ENCODE measurements at regions not wholly inside any gene's neighbourhood (a gene's known extent, or its start where the extent isn't known, plus 50 kb on each side); places are given as distances from the start of the nearest gene placed in this dataset.

- H2BK15ac ChIP-seq (ENCODE audit: low read length), result no peak overlapping the region
- CTCF ChIA-PET (ENCODE audit: partially characterized antibody), result interaction anchor here (0.7 to 1.1 kb wide), 3 partner anchors 16 to 732 kb away, joined by 3 to 4 read pairs (median 3); no protein-coding TSS in a partner anchor
- 0 out of 8 replicates have a peak overlapping the region, but pooled peaks of 1 of the 4 experiments have one; percentile 18 for H3K4me3 ChIP-seq (ENCODE audit: extremely low read depth in 1 of 4, insufficient read depth in 2 of 4, low read depth in 3 of 4, low read length in 4 of 4)
- H3K79me1 ChIP-seq (ENCODE audit: low read depth, low read length), result no peaks in the 10 kb centered on the region
- no peak overlapping the region for H2BK5ac ChIP-seq (ENCODE audit: low read depth, low read length)
- H3K9me3 ChIP-seq (ENCODE audit: insufficient read depth in 2 of 2, low read depth in 1 of 2, low read length in 1 of 2), result no peaks in the 10 kb centered on the region
- H4K91ac ChIP-seq (replicated peaks; ENCODE audit: insufficient read length, low read length), result no peak overlapping the region
- no peak overlapping the region for H2BK120ac ChIP-seq (replicated peaks; ENCODE audit: low read depth, low read length)
- no peak overlapping the region for H4K8ac ChIP-seq (ENCODE audit: extremely low read depth, insufficient read depth, low read length)
- no peak overlapping the region for H2BK20ac ChIP-seq (ENCODE audit: low read length)
- H4K5ac ChIP-seq (ENCODE audit: insufficient read length, low read depth, low read length), result no peak overlapping the region
- H3K27ac ChIP-seq (ENCODE audit: low read depth, low read length), result no peak overlapping the region
- peak; percentile 48 for FAIRE-seq
- no peak overlapping the region for H3K4ac ChIP-seq (replicated peaks; ENCODE audit: insufficient read length, low read depth, low read length)
- no peak overlapping the region for H3K18ac ChIP-seq (ENCODE audit: extremely low read depth, low read length)
- no peaks in the 10 kb centered on the region for H3K23me2 ChIP-seq (ENCODE audit: low read depth, low read length)
- no peak overlapping the region for H3K9ac ChIP-seq (replicated peaks in 1 of 4; ENCODE audit: extremely low read depth in 1 of 4, low read depth in 3 of 4, low read length in 3 of 4)
- POLR2A ChIA-PET (ENCODE audit: partially characterized antibody), result no interaction called here
- no peak overlapping the region for H3K14ac ChIP-seq (ENCODE audit: insufficient read length)
- H4K20me1 ChIP-seq (replicated peaks in 1 of 2; ENCODE audit: control insufficient read depth in 1 of 2, insufficient read depth in 2 of 2, low read length in 2 of 2), result no peaks in the 10 kb centered on the region
- H3K4me2 ChIP-seq (ENCODE audit: insufficient read depth in 1 of 2, low read depth in 2 of 2, low read length in 2 of 2), result peak overlapping the region in 1 of 2 experiments; percentile 5; a peak in 1 of 4 replicates
- no peaks in the 10 kb centered on the region for H3K27me3 ChIP-seq (replicated peaks in 1 of 4; ENCODE audit: control insufficient read depth in 3 of 4, extremely low read depth in 1 of 4, insufficient read depth in 3 of 4, low read length in 3 of 4)
- peaks cover 0 to 12% (median 5%) of the 10 kb centered on the region in 4 experiments; a peak in 5 of 7 replicates for H3K4me1 ChIP-seq (replicated peaks in 1 of 4; ENCODE audit: control insufficient read depth in 3 of 4, insufficient read depth in 4 of 4, low read length in 3 of 4)
- H3K79me2 ChIP-seq (ENCODE audit: control insufficient read depth in 1 of 2, insufficient read depth in 2 of 2, low read length in 2 of 2), result no peaks in the 10 kb centered on the region
- no peak overlapping the region for H2AFZ ChIP-seq (ENCODE audit: low read length)
- H3K23ac ChIP-seq (ENCODE audit: insufficient read length), result no peak overlapping the region
- peak in 1 of 2 experiments; percentile 51 for DNase-seq (ENCODE audit: low read depth in 1 of 2, low spot score in 2 of 2)
- no peak overlapping the region for H2AK5ac ChIP-seq (ENCODE audit: low read depth, low read length)
- no peaks in the 10 kb centered on the region; a peak in 1 of 8 replicates for H3K36me3 ChIP-seq (ENCODE audit: control insufficient read depth in 2 of 4, insufficient read depth in 4 of 4, low read length in 3 of 4)
- H2BK12ac ChIP-seq (ENCODE audit: low read depth, low read length), result no peak overlapping the region
- 76% methylated on average over 4 of the region's 4 CpGs; no CpG with 5 or more reads in 1 of the 2 experiments for WGBS, 2 experiments (ENCODE audit: extremely low coverage in 1 of 2, insufficient coverage in 1 of 2, insufficient read length in 1 of 2, insufficient replicate concordance in 2 of 2, low coverage in 1 of 2, low lambda C conversion rate in 2 of 2, missing lambda C conversion rate in 1 of 2)
- no peak overlapping the region for H3K56ac ChIP-seq (replicated peaks; ENCODE audit: insufficient read length, low read depth, low read length)
- TF ChIP-seq CTCF (IDR thresholded peaks at IDR 0.05; ENCODE audit: control extremely low read depth in 1 of 3, insufficient read depth in 1 of 3, low read depth in 1 of 3, low read length in 3 of 3) (peak in 2 of 3 experiments; percentile 45 to 60; a peak in 3 of 4 replicates), NRF1 (IDR thresholded peaks at IDR 0.05; ENCODE audit: low read depth, low read length) (no peak), RAD21 (IDR thresholded peaks at IDR 0.05 in 1 of 2, conservative IDR thresholded peaks at IDR 0.05 in 1 of 2; ENCODE audit: low read depth in 2 of 2, low read length in 2 of 2) (peak; percentile 74 to 76)
Measured at GRCh38 chr3:117355566-117355965, 646.0 kb downstream of the TUSC7 start.
